ENCODE measurements at regions not wholly inside any gene's neighbourhood (a gene's known extent, or its start where the extent isn't known, plus 50 kb on each side); places are given as distances from the start of the nearest gene placed in this dataset.
A peak's percentile ranks its signal among the peaks of the same experiment; 100 is the strongest.
"Not testable (repeated sequence)": the region's sequence is repeated elsewhere in the genome, so short reads cannot be mapped to it uniquely, and the experiment has no call there.

DNA sequence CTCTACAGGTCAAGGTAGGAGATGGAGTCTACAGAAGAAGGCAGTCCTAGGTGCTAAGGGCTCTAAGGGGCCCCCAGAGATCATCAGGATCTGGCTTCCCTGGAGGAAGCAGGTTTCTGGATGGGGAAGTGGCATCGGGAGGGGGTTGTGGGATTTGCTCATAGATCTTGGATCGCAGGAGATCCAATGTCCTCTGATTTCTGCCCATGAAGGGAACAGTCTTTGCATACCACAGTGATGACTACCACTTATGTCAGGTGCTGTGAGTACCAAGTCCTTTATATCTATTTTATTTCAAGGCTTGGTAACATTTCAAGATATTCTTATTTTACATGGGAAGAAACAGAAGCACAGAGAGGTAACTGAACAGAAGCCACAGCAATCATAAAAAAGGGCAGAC, 164.0 kb downstream of the RGS9 start:
- TF ChIP-seq, protein P1, sequence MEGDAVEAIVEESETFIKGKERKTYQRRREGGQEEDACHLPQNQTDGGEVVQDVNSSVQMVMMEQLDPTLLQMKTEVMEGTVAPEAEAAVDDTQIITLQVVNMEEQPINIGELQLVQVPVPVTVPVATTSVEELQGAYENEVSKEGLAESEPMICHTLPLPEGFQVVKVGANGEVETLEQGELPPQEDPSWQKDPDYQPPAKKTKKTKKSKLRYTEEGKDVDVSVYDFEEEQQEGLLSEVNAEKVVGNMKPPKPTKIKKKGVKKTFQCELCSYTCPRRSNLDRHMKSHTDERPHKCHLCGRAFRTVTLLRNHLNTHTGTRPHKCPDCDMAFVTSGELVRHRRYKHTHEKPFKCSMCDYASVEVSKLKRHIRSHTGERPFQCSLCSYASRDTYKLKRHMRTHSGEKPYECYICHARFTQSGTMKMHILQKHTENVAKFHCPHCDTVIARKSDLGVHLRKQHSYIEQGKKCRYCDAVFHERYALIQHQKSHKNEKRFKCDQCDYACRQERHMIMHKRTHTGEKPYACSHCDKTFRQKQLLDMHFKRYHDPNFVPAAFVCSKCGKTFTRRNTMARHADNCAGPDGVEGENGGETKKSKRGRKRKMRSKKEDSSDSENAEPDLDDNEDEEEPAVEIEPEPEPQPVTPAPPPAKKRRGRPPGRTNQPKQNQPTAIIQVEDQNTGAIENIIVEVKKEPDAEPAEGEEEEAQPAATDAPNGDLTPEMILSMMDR (IDR thresholded peaks at IDR 0.05; ENCODE audit: low read depth, low read length), result no peak
- no peak overlapping the region for H3K4me3 ChIP-seq (ENCODE audit: low read depth, low read length)

DNA sequence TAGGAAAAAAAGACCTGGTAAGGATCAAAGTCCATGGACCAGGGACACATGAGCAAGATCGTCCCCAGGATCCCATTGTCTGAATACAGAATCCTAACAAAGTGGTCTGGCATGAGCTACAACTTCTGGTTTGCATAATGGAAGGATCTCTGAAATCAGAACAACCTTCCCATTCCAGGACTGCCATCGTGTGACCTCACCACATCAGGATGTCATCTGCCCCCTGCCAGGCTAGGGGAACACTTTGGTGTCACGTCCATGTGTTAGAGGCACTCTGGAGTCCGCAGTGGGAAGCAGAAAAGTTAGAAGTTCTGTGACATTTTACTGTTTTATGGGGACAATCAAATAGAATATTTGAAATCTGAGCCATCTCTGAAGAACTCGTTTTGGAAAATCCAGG, 160.7 kb downstream of the RGS9 start:
- H3K4me3 ChIP-seq (ENCODE audit: low read depth, low read length), result no peak overlapping the region
- TF ChIP-seq, protein P1 (IDR thresholded peaks at IDR 0.05; ENCODE audit: low read depth, low read length), result no peak

DNA sequence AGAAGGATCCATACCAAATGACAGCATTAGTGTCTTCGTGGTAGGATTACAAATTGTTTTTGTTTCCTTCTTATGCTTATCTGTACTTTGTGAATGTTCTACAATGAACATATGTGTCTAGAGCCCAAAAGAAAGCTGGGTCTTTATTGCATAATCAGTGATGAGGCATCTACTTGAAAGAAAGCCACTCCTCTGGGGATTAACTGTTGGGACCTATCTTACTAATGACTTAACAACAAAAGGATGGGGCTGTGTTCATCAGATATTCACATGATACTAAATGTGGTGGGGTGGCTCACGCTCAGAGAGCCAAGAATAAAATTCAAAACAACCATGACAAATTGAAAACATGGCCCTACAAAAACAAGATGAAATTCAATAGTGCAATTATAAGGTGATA, 160.2 kb downstream of the RGS9 start:
- TF ChIP-seq, protein P1 (IDR thresholded peaks at IDR 0.05; ENCODE audit: low read depth, low read length), result no peak

DNA sequence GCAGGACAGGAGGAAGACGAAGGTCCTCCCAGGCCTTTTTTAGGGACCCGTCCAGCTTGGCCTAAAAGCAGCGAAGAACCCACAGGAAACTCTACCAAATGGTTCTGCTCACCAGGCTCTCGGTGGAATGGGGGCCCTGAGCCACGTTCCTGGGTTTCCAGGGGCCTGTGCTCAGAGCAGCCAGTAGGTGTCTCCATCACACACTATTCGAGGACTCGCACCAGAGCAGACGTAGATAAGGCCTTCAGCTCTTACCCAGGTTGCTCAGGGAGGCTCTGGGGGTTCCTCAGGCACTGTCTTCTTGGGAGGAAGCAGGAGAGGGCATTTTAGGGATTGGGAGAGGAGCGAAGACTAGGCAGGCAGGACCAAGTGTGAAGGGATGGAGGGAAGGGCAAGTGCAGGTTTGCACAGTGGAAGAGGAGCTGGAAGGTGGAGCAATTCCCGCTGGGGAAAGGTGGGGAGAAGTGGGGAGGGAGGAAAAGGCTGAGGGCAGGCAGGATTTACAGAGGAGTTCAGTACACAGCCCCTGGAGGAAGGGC, 157.1 kb downstream of the RGS9 start:
- TF ChIP-seq, protein P1 (IDR thresholded peaks at IDR 0.05; ENCODE audit: low read depth, low read length), result peak; percentile 79
- no peak overlapping the region for H3K4me3 ChIP-seq (ENCODE audit: low read depth, low read length)

More for the DNA sequence above, 160.2 kb downstream of the RGS9 start:
- no peak overlapping the region for H3K4me3 ChIP-seq (ENCODE audit: low read depth, low read length)

DNA sequence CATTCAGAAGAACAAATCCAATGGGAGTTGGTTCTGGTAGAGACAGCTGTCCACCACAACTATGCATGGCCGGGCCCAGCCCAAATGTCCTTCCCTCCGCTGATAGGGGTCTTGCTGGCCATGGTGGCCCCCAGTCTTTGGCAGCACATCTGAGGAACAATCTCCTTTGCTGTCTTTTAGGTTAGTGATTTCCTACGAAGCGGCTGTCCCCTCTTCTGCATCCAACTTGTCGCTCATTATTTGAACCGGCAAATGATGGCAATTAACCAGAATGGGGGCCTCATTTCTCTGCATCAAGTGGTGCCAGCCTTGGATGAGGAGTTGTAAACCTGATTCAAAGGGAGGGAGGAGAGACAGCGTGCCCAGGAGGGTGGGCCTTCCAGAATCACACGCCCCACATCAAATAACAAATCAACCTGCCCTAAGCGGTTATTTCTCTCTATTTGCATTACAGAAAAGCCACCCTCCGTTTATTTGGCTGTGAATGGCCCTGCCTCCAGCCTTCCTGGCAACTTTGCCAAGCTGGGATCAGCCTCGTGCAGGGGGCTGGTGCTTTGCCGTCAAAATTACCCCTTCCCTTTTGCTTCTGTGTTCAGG, 156.5 kb downstream of the RGS9 start:
- TF ChIP-seq, protein P1 (IDR thresholded peaks at IDR 0.05; ENCODE audit: low read depth, low read length), result no peak
- H3K4me3 ChIP-seq (ENCODE audit: low read depth, low read length), result no peak overlapping the region

DNA sequence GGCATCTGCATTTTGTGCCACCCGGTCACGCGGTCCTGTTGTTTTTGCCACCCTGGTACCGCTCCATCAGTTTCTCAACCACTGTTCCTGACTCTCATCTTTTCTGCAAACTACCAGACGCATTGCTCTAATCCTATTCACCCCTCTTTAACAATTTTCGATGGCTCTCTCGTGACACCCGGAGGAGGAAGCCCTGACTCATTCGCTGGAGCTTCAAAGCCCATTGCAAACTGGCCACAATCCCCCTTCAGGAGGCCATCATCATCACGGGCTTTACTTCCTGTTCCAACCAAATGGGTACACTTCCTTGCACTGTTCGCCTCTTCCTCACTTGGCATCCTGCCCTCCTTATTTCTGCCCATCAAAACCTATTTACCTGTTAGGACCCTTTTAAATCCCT, 155.3 kb downstream of the RGS9 start:
- TF ChIP-seq, protein P1 (IDR thresholded peaks at IDR 0.05; ENCODE audit: low read depth, low read length), result no peak
- no peak overlapping the region for H3K4me3 ChIP-seq (ENCODE audit: low read depth, low read length)

DNA sequence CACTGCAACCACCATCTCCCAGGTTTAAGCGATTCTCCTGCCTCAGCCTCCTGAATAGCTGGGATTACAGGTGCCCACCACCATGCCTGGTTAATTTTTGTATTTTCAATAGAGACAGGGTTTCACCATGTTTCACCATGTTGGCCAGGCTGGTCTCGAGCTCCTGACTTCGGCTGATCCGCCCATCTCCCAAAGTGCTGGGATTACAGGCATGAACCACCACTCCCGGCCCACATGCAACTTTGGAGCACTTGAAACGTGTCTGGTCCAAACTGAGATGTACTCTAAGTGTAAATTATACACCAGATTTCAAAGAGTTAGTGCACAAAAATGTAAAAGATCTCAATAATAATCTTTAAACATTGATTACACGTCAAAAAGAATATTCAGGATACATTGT, 154.1 kb downstream of the RGS9 start:
- not testable (repeated sequence) for H3K4me3 ChIP-seq (ENCODE audit: low read depth, low read length)

DNA sequence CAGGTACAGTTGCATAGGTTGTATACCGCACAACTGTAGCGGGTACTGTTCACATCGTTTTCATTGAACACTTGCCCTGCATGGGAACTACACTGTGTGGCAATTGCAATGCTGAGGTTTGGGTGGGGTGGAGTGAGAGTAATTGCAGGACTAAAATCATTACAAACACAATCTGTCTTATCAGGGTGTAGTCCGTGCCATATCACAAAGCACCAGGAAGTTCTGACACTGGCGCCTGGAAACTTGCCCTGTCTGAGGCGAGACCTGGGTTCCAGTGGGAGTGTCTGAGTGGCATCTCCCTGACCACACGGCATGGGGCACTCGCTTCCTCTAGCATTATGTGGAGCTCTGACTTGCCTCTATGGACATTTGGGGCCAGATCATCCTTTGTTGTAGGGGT, 153.4 kb downstream of the RGS9 start:
- TF ChIP-seq, protein P1 (IDR thresholded peaks at IDR 0.05; ENCODE audit: low read depth, low read length), result no peak
- H3K4me3 ChIP-seq (ENCODE audit: low read depth, low read length), result no peak overlapping the region
